ENCODE measurements at regions not wholly inside any gene's neighbourhood (a gene's known extent, or its start where the extent isn't known, plus 50 kb on each side); places are given as distances from the start of the nearest gene placed in this dataset.

DNA sequence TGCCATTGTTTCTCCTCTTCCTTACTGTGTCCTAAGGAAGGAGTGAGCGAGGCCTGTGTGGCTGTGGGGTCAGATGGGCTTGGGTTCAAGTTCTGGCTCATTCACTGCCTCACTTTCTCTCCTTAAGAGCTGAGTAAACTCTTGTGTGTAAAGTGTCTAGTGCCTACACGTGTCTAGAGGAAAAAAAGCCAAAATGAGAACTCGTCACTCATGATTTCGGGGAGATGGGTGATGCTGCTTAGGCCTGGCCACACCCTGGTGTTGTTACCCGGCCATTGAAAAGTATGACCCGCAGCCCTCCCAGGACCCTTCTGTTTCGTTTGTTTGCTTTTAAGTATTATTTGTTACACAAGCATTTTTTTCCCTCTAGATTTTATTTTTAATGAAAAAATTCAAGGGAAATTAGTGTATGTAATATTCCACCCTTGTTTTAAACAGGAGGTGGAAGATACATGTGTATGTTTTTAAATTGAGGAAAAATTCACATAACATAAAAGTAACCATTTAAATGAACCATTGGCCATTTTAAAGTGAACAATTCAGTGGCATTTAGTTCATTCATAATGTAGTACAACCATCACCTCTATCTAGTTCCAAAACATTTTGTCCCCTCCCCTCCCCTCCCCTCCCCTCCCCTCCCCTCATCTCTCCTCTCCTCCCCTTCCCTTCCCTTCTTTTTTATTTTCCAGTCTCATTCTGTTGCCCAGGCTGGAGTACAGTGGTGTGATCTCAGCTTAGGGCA lies 71.0 kb downstream of the CEBPB start:
- no TSS peak for BruUV-seq (replicated peaks)
- Histone ChIP-seq H3K27ac (peak overlapping the region; percentile 99), H3K4me1 (replicated peaks; ENCODE audit: insufficient read depth) (peaks cover 71% of the 10 kb centered on the region), H3K9me3 (ENCODE audit: insufficient read depth, low read depth) (no peaks in the 10 kb centered on the region), H3K27me3 (ENCODE audit: insufficient read depth, low read depth) (no peaks in the 10 kb centered on the region), H3K4me2 (peak overlapping the region; percentile 61), H4K20me1 (ENCODE audit: insufficient read depth) (no peaks in the 10 kb centered on the region), H3K36me3 (ENCODE audit: low read depth) (no peaks in the 10 kb centered on the region), H2AFZ (no peak overlapping the region), H3F3A (ENCODE audit: insufficient read depth, low read depth) (peaks cover 63% of the 10 kb centered on the region), H3K4me3 (no peak overlapping the region), H3K79me2 (ENCODE audit: low read depth) (no peaks in the 10 kb centered on the region), H3K9me2 (ENCODE audit: insufficient read depth) (no peaks in the 10 kb centered on the region)
- intact Hi-C loops (cut with micrococcal nuclease; ENCODE audit: unreplicated experiment) = no loop called here
- ChIA-PET POLR2A (ENCODE audit: unreplicated experiment) (interaction anchor here (0.6 kb wide), 1 partner anchor 89 kb away, joined by 5 read pairs; no protein-coding TSS in a partner anchor), CTCF (no interaction called here)
- DNase-seq = no peak
- TF ChIP-seq, protein P1, sequence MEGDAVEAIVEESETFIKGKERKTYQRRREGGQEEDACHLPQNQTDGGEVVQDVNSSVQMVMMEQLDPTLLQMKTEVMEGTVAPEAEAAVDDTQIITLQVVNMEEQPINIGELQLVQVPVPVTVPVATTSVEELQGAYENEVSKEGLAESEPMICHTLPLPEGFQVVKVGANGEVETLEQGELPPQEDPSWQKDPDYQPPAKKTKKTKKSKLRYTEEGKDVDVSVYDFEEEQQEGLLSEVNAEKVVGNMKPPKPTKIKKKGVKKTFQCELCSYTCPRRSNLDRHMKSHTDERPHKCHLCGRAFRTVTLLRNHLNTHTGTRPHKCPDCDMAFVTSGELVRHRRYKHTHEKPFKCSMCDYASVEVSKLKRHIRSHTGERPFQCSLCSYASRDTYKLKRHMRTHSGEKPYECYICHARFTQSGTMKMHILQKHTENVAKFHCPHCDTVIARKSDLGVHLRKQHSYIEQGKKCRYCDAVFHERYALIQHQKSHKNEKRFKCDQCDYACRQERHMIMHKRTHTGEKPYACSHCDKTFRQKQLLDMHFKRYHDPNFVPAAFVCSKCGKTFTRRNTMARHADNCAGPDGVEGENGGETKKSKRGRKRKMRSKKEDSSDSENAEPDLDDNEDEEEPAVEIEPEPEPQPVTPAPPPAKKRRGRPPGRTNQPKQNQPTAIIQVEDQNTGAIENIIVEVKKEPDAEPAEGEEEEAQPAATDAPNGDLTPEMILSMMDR (conservative IDR thresholded peaks at IDR 0.05) = no peak
- TF ChIP-seq EZH2 (IDR thresholded peaks at IDR 0.05; ENCODE audit: low read depth) = no peak

DNA sequence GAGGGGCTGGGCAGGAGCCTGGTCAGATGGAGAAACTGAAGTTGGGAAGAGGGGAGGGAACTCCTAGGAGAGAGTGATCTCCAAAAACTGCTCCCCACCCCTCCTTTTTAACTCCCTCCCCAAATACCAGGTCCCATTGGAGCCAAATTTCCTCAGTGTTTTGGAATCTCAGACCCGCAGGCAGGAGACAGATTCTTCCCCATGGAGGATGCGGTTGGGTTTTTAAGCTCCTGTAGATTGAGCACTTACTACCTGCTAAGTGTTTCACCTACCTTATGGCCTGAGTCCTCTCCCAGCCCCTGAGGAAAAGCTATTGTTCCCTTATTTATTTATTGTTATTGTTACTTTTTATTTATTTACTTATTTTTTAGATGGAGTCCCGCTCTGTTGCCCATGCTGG lies 73.2 kb downstream of the CEBPB start:
- ChIA-PET CTCF (no interaction called here), POLR2A (ENCODE audit: unreplicated experiment) (no interaction called here)
- no peaks in the 10 kb centered on the region for H3K79me2 ChIP-seq (ENCODE audit: low read depth)
- H3F3A ChIP-seq (ENCODE audit: insufficient read depth, low read depth) = peaks cover 69% of the 10 kb centered on the region
- H3K4me2 ChIP-seq = no peak overlapping the region
- no peak overlapping the region for H2AFZ ChIP-seq
- no peaks in the 10 kb centered on the region for H3K27me3 ChIP-seq (ENCODE audit: insufficient read depth, low read depth)
- no peak overlapping the region for H3K4me3 ChIP-seq
- H3K4me1 ChIP-seq (replicated peaks; ENCODE audit: insufficient read depth) = peaks cover 70% of the 10 kb centered on the region
- intact Hi-C loops (cut with micrococcal nuclease; ENCODE audit: unreplicated experiment) = no loop called here
- TF ChIP-seq EZH2 (IDR thresholded peaks at IDR 0.05; ENCODE audit: low read depth) = no peak
- TF ChIP-seq, protein P1 (conservative IDR thresholded peaks at IDR 0.05) = no peak
- BruUV-seq (replicated peaks) = no TSS peak
- no peak for DNase-seq
- no peaks in the 10 kb centered on the region for H3K9me2 ChIP-seq (ENCODE audit: insufficient read depth)
- no peaks in the 10 kb centered on the region for H4K20me1 ChIP-seq (ENCODE audit: insufficient read depth)
- no peaks in the 10 kb centered on the region for H3K9me3 ChIP-seq (ENCODE audit: insufficient read depth, low read depth)
- H3K27ac ChIP-seq = 0 out of 2 replicates have a peak overlapping the region, but pooled peaks have one; percentile 10
- no peaks in the 10 kb centered on the region for H3K36me3 ChIP-seq (ENCODE audit: low read depth)

DNA sequence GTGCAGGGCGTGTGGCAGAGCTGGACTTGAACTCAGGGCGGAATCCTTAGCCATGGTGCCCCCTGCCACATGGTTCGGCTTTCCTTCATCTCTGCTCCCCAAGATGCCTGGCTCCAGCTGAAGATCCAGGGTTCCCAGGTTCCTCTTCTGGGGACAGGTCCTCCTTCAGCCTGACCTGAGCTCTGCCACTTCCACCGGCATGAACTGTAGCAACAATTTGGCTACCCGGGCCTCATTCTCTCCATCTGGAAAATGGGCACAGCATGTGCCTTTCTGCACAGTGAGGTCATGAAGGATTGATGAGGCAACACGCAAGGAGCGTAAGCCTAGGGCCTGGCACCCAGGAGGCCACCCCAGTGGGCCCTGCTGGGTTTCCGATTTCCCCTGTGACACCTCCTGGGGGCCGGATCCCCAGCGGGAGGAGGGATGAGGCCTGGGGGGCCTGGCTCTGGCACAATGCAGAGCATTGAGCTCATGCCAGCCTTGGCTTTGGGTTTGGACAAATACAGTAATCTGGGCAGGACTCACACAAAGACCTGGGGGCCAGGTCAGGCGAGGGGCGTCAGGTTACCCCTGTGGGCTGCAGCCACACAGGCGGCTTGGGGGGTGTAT lies 74.0 kb downstream of the CEBPB start:
- Histone ChIP-seq H3K27ac (no peak overlapping the region), H3K27me3 (ENCODE audit: insufficient read depth, low read depth) (no peaks in the 10 kb centered on the region), H3K4me3 (no peak overlapping the region), H3K4me2 (no peak overlapping the region), H3K36me3 (ENCODE audit: low read depth) (no peaks in the 10 kb centered on the region), H3K9me3 (ENCODE audit: insufficient read depth, low read depth) (no peaks in the 10 kb centered on the region), H2AFZ (no peak overlapping the region), H3K79me2 (ENCODE audit: low read depth) (no peaks in the 10 kb centered on the region), H3K9me2 (ENCODE audit: insufficient read depth) (no peaks in the 10 kb centered on the region), H3K4me1 (replicated peaks; ENCODE audit: insufficient read depth) (peaks cover 67% of the 10 kb centered on the region), H3F3A (ENCODE audit: insufficient read depth, low read depth) (peaks cover 65% of the 10 kb centered on the region), H4K20me1 (ENCODE audit: insufficient read depth) (no peaks in the 10 kb centered on the region)
- no peak for DNase-seq
- TF ChIP-seq EZH2 (IDR thresholded peaks at IDR 0.05; ENCODE audit: low read depth) = no peak
- TF ChIP-seq, protein P1 (conservative IDR thresholded peaks at IDR 0.05) = no peak
- POLR2A ChIA-PET (ENCODE audit: unreplicated experiment) = no interaction called here
- no TSS peak for BruUV-seq (replicated peaks)
- CTCF ChIA-PET = no interaction called here
- intact Hi-C loops (cut with micrococcal nuclease; ENCODE audit: unreplicated experiment) = loop anchor here (5.0 kb wide), 1 partner anchor 198 kb away; no protein-coding TSS in a partner anchor

Data from PC-9 (cell line).